Germinal center (tissue), 1 donor: ENCODE measurements at regions not wholly inside any gene's neighbourhood (a gene's known extent, or its start where the extent isn't known, plus 50 kb on each side); places are given as distances from the start of the nearest gene placed in this dataset.
"Not testable (repeated sequence)": the region's sequence is repeated elsewhere in the genome, so short reads cannot be mapped to it uniquely, and the experiment has no call there.

Experiments
- DNase-seq: peaks from one replicate; pipeline ENCODE4 v3.0.0; 2012; ENCODE audit warnings: mixed read lengths, low spot score

- no peak for DNase-seq
Observed at GRCh38 chr3:66933233-66933632, 64.9 kb upstream of the KBTBD8 start.

GRCh38 chr3:66934041-66934440 lies 64.1 kb upstream of the KBTBD8 start:
- DNase-seq, result peak; percentile 2

GRCh38 chr3:66934725-66935124 lies 63.4 kb upstream of the KBTBD8 start:
- DNase-seq, result no peak

GRCh38 chr3:66937041-66937440 lies 61.1 kb upstream of the KBTBD8 start:
- DNase-seq, result not testable (repeated sequence)

- peak; percentile 40 for DNase-seq
Observed at GRCh38 chr3:66938338-66938963, 59.7 kb upstream of the KBTBD8 start.

GRCh38 chr3:66948041-66948440 lies 50.1 kb upstream of the KBTBD8 start:
- DNase-seq, result no peak
